Mesenchymal stem cell (in vitro differentiated cells and primary cell): ENCODE measurements at regions not wholly inside any gene's neighbourhood (a gene's known extent, or its start where the extent isn't known, plus 50 kb on each side); places are given as distances from the start of the nearest gene placed in this dataset.

Experiments
- DNase-seq: peaks from one replicate; pipeline ENCODE4 v3.0.0-alpha.2; 2013
- H2AFZ ChIP-seq: one replicate; pipeline ENCODE4 v1.6.1; 2013; ENCODE audit warnings: low read depth, mild to moderate bottlenecking, control low read depth, inconsistent platforms, low read length, moderate library complexity
- H2AK5ac ChIP-seq: 2 replicates; pipeline ENCODE4 v1.6.1; 2013; ENCODE audit warnings: low read length, moderate library complexity, mild to moderate bottlenecking, inconsistent platforms; ENCODE audit not compliant: severe bottlenecking
- H2BK120ac ChIP-seq: one replicate; pipeline ENCODE4 v1.6.1; 2013; ENCODE audit warnings: low read depth, mild to moderate bottlenecking, inconsistent platforms, low read length, moderate library complexity
- H2BK12ac ChIP-seq, 2 experiments: one replicate each; pipeline ENCODE4 v1.6.1; 2013; ENCODE audit warnings: inconsistent platforms in 2 of 2, low read length in 2 of 2, mild to moderate bottlenecking in 2 of 2, moderate library complexity in 2 of 2, control low read depth in 1 of 2
- H2BK15ac ChIP-seq: one replicate; pipeline ENCODE4 v1.6.1; 2013; ENCODE audit warnings: mild to moderate bottlenecking, low read depth, inconsistent platforms; ENCODE audit not compliant: poor library complexity, severe bottlenecking
- H2BK5ac ChIP-seq: 2 replicates; pipeline ENCODE4 v1.6.1; 2013; ENCODE audit warnings: low read depth, mild to moderate bottlenecking, low read length, control low read depth, inconsistent platforms; ENCODE audit not compliant: poor library complexity, severe bottlenecking
- H3K14ac ChIP-seq, 2 experiments: one replicate each; pipeline ENCODE4 v1.6.1; 2013; ENCODE audit warnings: inconsistent platforms in 2 of 2, low read length in 2 of 2, control low read depth in 1 of 2, mild to moderate bottlenecking in 1 of 2, moderate library complexity in 1 of 2
- H3K18ac ChIP-seq, 2 experiments: one replicate each; pipeline ENCODE4 v1.6.1; 2013; ENCODE audit warnings: inconsistent platforms in 2 of 2, low read length in 2 of 2, control low read depth in 1 of 2, low read depth in 1 of 2, mild to moderate bottlenecking in 1 of 2
- H3K23ac ChIP-seq, 2 experiments: one replicate each; pipeline ENCODE4 v1.6.1; 2013; ENCODE audit warnings: inconsistent platforms in 2 of 2, low read length in 2 of 2, mild to moderate bottlenecking in 2 of 2, moderate library complexity in 2 of 2, control low read depth in 1 of 2
- H3K27ac ChIP-seq: 2 replicates; pipeline ENCODE4 v1.5.1; 2013; ENCODE audit warnings: mild to moderate bottlenecking, moderate library complexity, low read length, control low read depth, inconsistent platforms; ENCODE audit not compliant: poor library complexity, severe bottlenecking
- H3K27me3 ChIP-seq, 2 experiments: 2 replicates each; pipeline versions ENCODE4 v1.6.1 to v1.7.0; 2013; ENCODE audit warnings: low read length in 2 of 2, mild to moderate bottlenecking in 2 of 2, moderate library complexity in 2 of 2, control low read depth in 1 of 2, inconsistent platforms in 1 of 2; ENCODE audit not compliant: control insufficient read depth in 1 of 2, insufficient read depth in 1 of 2
- H3K36me3 ChIP-seq, 2 experiments: 2 replicates each; pipeline versions ENCODE4 v1.6.1 to v1.7.0; 2013; ENCODE audit warnings: low read length in 2 of 2, control low read depth in 1 of 2, inconsistent platforms in 1 of 2, low read depth in 1 of 2, mild to moderate bottlenecking in 1 of 2; ENCODE audit not compliant: insufficient read depth in 2 of 2, control insufficient read depth in 1 of 2
- H3K4ac ChIP-seq, 2 experiments: one replicate each; pipeline ENCODE4 v1.6.1; 2013; ENCODE audit warnings: inconsistent platforms in 2 of 2, low read length in 2 of 2, mild to moderate bottlenecking in 2 of 2, moderate library complexity in 2 of 2, control low read depth in 1 of 2, low read depth in 1 of 2
- H3K4me1 ChIP-seq: 2 replicates; pipeline ENCODE4 v1.6.1; 2013; ENCODE audit warnings: low read depth, low read length, control low read depth; ENCODE audit not compliant: control insufficient read depth, insufficient read depth
- H3K4me2 ChIP-seq: 2 replicates; pipeline ENCODE4 v1.6.1; 2013; ENCODE audit warnings: low read length, mild to moderate bottlenecking, inconsistent platforms; ENCODE audit not compliant: poor library complexity, severe bottlenecking
- H3K4me3 ChIP-seq, 2 experiments: 2 replicates each; pipeline versions ENCODE4 v1.5.1 to v1.7.0; 2013; ENCODE audit warnings: low read length in 2 of 2, mild to moderate bottlenecking in 2 of 2, control low read depth in 1 of 2, low read depth in 1 of 2; ENCODE audit not compliant: insufficient read depth in 1 of 2
- H3K79me1 ChIP-seq: replicated peaks from 2 replicates; pipeline ENCODE4 v1.6.1; 2013; ENCODE audit warnings: mild to moderate bottlenecking, control low read depth, low read length, inconsistent platforms; ENCODE audit not compliant: poor library complexity, severe bottlenecking
- H3K9ac ChIP-seq: 2 replicates; pipeline ENCODE4 v1.7.0; 2013; ENCODE audit warnings: mild to moderate bottlenecking, low read length, moderate library complexity
- H3K9me3 ChIP-seq: 2 replicates; pipeline ENCODE4 v1.7.0; 2013; ENCODE audit warnings: mild to moderate bottlenecking, low read length; ENCODE audit not compliant: control insufficient read depth
- H4K8ac ChIP-seq: one replicate; pipeline ENCODE4 v1.6.1; 2013; ENCODE audit warnings: inconsistent platforms, mild to moderate bottlenecking, low read length, moderate library complexity
- H4K91ac ChIP-seq: one replicate; pipeline ENCODE4 v1.6.1; 2013; ENCODE audit warnings: mild to moderate bottlenecking, low read length, inconsistent platforms
- WGBS: methylation state at CpG from one replicate; pipeline ENCODE4 v1.1.7; 2013; ENCODE audit warnings: mixed read lengths; 5-methylcytosine and 5-hydroxymethylcytosine counted together

GRCh38 chr11:129249351-129249750 is 57.2 kb upstream of the ARHGAP32 start:
- 100% methylated on average over 2 of the region's 4 CpGs for WGBS
- Histone ChIP-seq H3K18ac (no peak overlapping the region), H3K27me3 (no peaks in the 10 kb centered on the region), H4K91ac (no peak overlapping the region), H3K23ac (no peak overlapping the region), H3K4ac (no peak overlapping the region), H3K14ac (no peak overlapping the region), H3K4me3 (no peak overlapping the region), H2BK120ac (no peak overlapping the region), H3K9me3 (no peaks in the 10 kb centered on the region), H3K9ac (peak overlapping the region; percentile 61), H2BK5ac (no peak overlapping the region), H2BK15ac (no peak overlapping the region), H2AFZ (no peak overlapping the region), H2BK12ac (no peak overlapping the region), H2AK5ac (no peak overlapping the region), H3K27ac (no peak overlapping the region), H3K79me1 (peaks cover 4% of the 10 kb centered on the region), H3K36me3 (no peaks in the 10 kb centered on the region), H3K4me2 (no peak overlapping the region), H4K8ac (no peak overlapping the region), H3K4me1 (no peaks in the 10 kb centered on the region)
- peak; percentile 71 for DNase-seq

- WGBS: 20% methylated on average over 2 of the region's 4 CpGs
- no peak overlapping the region for H3K18ac ChIP-seq
- H3K9ac ChIP-seq: peak overlapping the region; percentile 47
- no peak overlapping the region for H2AK5ac ChIP-seq
- H3K79me1 ChIP-seq: peaks cover 5% of the 10 kb centered on the region
- no peak overlapping the region for H2BK15ac ChIP-seq
- H2AFZ ChIP-seq: no peak overlapping the region
- no peaks in the 10 kb centered on the region for H3K36me3 ChIP-seq
- H3K27me3 ChIP-seq: no peaks in the 10 kb centered on the region
- no peak overlapping the region for H2BK5ac ChIP-seq
- no peaks in the 10 kb centered on the region for H3K9me3 ChIP-seq
- no peak overlapping the region for H3K4me2 ChIP-seq
- H3K27ac ChIP-seq: no peak overlapping the region
- no peak overlapping the region for H3K4ac ChIP-seq
- H3K4me3 ChIP-seq: peak overlapping the region in 1 of 2 experiments; percentile 13
- no peak overlapping the region for H3K23ac ChIP-seq
- no peak overlapping the region for H3K14ac ChIP-seq
- no peaks in the 10 kb centered on the region for H3K4me1 ChIP-seq
- H4K8ac ChIP-seq: no peak overlapping the region
- H2BK12ac ChIP-seq: no peak overlapping the region
- peak; percentile 31 for DNase-seq
- no peak overlapping the region for H4K91ac ChIP-seq
- H2BK120ac ChIP-seq: no peak overlapping the region
Measured at GRCh38 chr11:129248618-129249017, 56.5 kb upstream of the ARHGAP32 start.

GRCh38 chr11:129247135-129247534 is 55.0 kb upstream of the ARHGAP32 start:
- Histone ChIP-seq H3K9me3 (no peaks in the 10 kb centered on the region), H3K4me2 (no peak overlapping the region), H3K4me3 (no peak overlapping the region), H3K27ac (no peak overlapping the region), H3K27me3 (no peaks in the 10 kb centered on the region), H4K91ac (no peak overlapping the region), H2BK120ac (no peak overlapping the region), H3K79me1 (peaks cover 5% of the 10 kb centered on the region), H3K23ac (no peak overlapping the region), H3K4ac (no peak overlapping the region), H4K8ac (no peak overlapping the region), H2BK15ac (no peak overlapping the region), H3K14ac (no peak overlapping the region), H2AFZ (no peak overlapping the region), H2BK5ac (no peak overlapping the region), H3K9ac (no peak overlapping the region), H3K36me3 (no peaks in the 10 kb centered on the region), H2BK12ac (no peak overlapping the region), H3K18ac (no peak overlapping the region), H3K4me1 (no peaks in the 10 kb centered on the region), H2AK5ac (no peak overlapping the region)
- peak; percentile 40 for DNase-seq
- no CpG with 5 or more reads among the region's 1 CpG for WGBS

GRCh38 chr11:129242855-129243254 is 50.7 kb upstream of the ARHGAP32 start:
- no peak overlapping the region for H3K18ac ChIP-seq
- no peak for DNase-seq
- H3K4me2 ChIP-seq: no peak overlapping the region
- H2BK5ac ChIP-seq: no peak overlapping the region
- H4K91ac ChIP-seq: no peak overlapping the region
- H2BK120ac ChIP-seq: no peak overlapping the region
- peaks cover 14% of the 10 kb centered on the region for H3K79me1 ChIP-seq
- no peak overlapping the region for H3K23ac ChIP-seq
- no peak overlapping the region for H3K9ac ChIP-seq
- no peaks in the 10 kb centered on the region for H3K9me3 ChIP-seq
- H2AFZ ChIP-seq: no peak overlapping the region
- H3K14ac ChIP-seq: no peak overlapping the region
- no peaks in the 10 kb centered on the region for H3K27me3 ChIP-seq
- no peak overlapping the region for H3K27ac ChIP-seq
- no peak overlapping the region for H3K4me3 ChIP-seq
- WGBS: 97% methylated on average over 2 of the region's 2 CpGs
- H2AK5ac ChIP-seq: no peak overlapping the region
- H2BK12ac ChIP-seq: no peak overlapping the region
- no peak overlapping the region for H3K4ac ChIP-seq
- H3K36me3 ChIP-seq: no peaks in the 10 kb centered on the region
- no peaks in the 10 kb centered on the region for H3K4me1 ChIP-seq
- no peak overlapping the region for H2BK15ac ChIP-seq
- H4K8ac ChIP-seq: no peak overlapping the region
